ENCODE measurements at regions not wholly inside any gene's neighbourhood (a gene's known extent, or its start where the extent isn't known, plus 50 kb on each side); places are given as distances from the start of the nearest gene placed in this dataset.

- no peak for DNase-seq (ENCODE audit: low read depth)
Measured at GRCh38 chr13:80452279-80452678, 111.4 kb upstream of the SPRY2 start.

GRCh38 chr13:80451641-80452040, 110.7 kb upstream of the SPRY2 start:
- no peak for DNase-seq (ENCODE audit: low read depth)

GRCh38 chr13:80450386-80450785, 109.5 kb upstream of the SPRY2 start:
- no peak for DNase-seq (ENCODE audit: low read depth)

- no peak for DNase-seq (ENCODE audit: low read depth)
Measured at GRCh38 chr13:80448725-80449124, 107.8 kb upstream of the SPRY2 start.

GRCh38 chr13:80447747-80448146, 106.8 kb upstream of the SPRY2 start:
- DNase-seq (ENCODE audit: low read depth), result no peak

GRCh38 chr13:80444240-80445015, 103.5 kb upstream of the SPRY2 start:
- peak; percentile 2 for DNase-seq (ENCODE audit: low read depth)

GRCh38 chr13:80442609-80443008, 101.7 kb upstream of the SPRY2 start:
- DNase-seq (ENCODE audit: low read depth), result no peak

DNA sequence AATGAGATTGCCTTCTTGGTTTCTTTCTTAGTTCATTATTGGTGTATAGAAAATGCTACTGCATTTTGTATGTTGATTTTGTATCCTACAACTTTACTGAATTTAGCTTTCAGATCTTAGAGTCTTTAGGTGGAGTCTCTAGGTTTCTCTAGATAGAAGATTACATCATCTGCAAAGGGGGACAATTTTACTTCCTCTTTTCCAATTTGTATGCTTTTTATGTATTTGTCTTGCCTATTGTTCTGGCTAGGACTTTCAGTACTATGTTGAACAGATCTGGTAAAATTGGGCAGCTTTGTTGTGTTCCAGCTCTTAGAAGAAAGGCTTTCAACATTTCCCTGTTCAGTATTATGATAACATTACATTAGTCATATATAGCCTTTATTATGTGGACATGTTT, 101.0 kb upstream of the SPRY2 start:
- no peak for DNase-seq (ENCODE audit: low read depth)

- DNase-seq (ENCODE audit: low read depth), result no peak
Measured at GRCh38 chr13:80438521-80438920, 97.6 kb upstream of the SPRY2 start.

GRCh38 chr13:80437231-80437630, 96.3 kb upstream of the SPRY2 start:
- no peak for DNase-seq (ENCODE audit: low read depth)

DNA sequence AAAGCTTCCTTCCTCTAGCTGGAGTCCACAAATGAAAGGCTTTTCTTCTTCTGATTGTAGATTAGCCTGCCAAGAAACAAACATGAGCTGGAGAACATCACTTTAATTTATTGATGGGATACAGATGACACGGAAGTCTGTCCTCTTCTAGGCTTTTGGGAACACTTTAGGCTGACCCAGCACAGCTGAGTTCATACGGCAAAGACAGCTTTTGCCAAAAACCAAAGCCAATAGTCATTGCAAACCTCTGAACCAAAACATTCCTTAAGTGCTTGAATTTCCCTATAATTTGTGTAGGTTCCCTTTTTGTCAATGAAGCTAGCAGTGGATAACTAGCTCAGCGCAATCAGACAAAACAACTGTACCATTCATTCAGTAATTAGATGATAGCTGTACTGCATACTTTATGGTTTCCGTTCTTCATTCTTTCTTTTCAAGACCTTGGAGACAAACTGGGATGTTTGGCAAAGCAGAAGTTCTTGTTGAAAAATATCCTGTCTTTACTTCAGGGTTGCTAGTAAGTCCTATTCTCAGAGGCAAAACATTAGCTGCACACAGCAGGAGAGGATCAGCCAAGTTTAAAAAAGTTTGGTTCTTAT, 95.7 kb upstream of the SPRY2 start:
- DNase-seq (ENCODE audit: low read depth), result no peak

DNA sequence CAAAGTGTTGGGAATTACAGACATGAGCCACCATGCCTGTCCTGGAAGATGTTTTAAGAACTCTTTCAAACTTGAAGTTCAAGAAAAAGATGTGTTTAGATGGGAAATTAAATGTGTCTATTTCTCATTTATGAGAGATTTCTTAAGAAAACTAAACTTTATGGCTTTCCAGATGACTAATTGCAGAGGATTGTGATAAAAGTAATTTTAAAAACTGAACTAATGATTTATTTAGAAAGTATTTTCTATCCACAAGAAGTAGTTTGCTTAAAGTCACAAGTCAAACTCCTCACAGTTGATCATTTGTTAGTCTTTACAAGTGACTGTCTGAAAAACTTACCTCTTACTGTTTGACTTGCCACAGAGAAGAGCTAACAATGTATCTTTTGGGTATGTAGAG, 89.6 kb upstream of the SPRY2 start:
- no peak for DNase-seq (ENCODE audit: low read depth)

DNA sequence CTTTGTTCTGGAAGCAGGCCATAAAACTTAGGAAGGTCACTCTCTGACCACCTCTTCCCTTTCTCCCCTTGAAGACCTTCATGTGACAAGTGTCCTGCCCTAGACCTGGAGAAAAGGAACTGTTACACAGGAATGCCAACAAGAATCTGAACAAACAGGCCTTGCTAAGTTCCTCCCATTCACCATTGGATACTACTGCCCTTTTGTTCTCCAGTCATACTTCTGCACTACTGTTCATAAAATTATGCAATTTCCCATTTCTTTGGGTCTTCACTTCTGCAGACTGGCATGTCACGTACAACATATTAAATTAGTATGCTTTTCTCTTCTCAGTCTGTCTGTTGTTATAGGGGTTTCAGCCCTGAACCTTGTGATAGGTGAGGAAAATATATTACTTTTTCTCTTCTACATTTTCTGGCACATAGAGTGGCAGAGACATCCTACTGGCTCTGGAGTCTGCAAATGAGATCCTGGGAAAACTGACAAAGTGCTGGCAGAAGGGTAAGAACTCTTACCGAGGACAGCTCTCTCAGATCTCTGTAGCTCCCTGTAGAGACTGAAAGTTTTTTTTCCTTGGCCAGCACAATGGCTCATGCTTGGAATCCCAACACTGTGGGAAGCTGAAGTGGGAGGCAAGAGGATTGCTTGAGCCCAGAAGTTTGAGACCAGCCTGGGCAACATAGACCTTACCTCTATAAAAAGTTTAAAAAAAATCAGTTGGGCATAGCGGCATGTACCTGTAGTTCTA, 87.6 kb upstream of the SPRY2 start:
- DNase-seq (ENCODE audit: low read depth), result no peak

DNA sequence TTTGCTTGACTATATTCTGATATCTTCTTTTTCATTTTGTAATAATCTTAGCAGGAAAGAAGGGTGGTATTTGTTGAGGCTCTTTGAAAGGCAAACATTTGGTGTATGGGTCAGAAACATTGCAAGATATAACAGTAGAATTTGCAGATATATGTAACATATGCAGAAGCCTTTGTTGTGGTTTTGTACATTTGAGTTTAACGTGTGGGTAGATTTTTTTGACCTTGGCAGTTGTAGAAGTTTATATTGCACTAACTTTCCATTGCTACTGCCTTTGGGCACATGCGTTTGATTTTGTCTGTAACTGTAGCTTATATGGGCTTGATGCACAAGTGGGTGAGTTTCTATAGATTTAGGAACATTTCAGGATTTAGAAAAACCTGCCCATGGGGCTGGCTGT, 78.5 kb upstream of the SPRY2 start:
- DNase-seq (ENCODE audit: low read depth), result no peak

GRCh38 chr13:80413611-80414010, 72.7 kb upstream of the SPRY2 start:
- no peak for DNase-seq (ENCODE audit: low read depth)

- no peak for DNase-seq (ENCODE audit: low read depth)
Measured at GRCh38 chr13:80408270-80408669, 67.3 kb upstream of the SPRY2 start.

GRCh38 chr13:80400865-80401426, 60.0 kb upstream of the SPRY2 start:
- DNase-seq (ENCODE audit: low read depth), result no peak

GRCh38 chr13:80400164-80400864, 59.4 kb upstream of the SPRY2 start:
- no peak for DNase-seq (ENCODE audit: low read depth)

DNA sequence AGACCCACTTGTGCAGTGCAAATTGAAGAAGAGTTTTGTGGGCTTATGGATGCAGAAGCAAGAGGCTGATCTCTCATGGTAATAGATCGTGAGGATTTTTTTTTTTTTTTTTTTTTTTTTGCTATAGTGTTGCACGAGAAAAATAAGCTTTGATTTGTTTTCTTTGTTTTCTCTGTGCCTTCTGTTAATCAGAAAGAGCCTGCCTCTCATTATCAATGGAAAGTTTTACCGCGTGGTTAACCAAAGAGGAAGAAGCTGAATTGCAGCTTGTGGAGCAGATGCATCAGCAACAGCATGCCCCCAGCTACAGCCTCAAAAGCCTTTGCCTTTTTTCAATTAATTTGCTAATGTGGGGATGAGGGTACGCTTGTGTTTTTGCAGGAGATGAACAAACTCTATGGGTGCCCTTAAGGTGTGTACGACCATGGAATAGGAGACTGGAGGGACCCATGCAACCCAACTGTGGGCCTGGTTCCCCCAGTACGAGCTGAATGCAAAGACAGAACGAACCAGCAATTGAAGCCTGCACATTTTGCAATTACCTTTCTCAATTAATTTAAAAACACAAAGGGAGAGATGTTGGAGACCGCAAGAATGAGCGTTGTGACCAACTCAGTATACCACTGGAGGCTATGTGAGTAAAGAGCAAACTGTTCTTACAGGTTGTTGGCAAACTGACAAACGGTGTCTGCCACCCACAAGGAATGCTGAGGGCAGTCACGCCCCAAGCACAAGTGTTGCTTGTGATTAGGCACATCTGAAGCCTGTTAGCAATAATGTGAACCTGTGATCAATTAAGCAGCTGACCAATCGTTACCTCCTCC, 58.6 kb upstream of the SPRY2 start:
- no peak for DNase-seq (ENCODE audit: low read depth)

All from activated gamma-delta T cell treated with anti-CD3 and anti-CD28 coated beads, Interleukin-2, amount 50 U/mL, for 16 hours (primary cell).